IMR-90 (cell line): ENCODE measurements at regions not wholly inside any gene's neighbourhood (a gene's known extent, or its start where the extent isn't known, plus 50 kb on each side); places are given as distances from the start of the nearest gene placed in this dataset.

Source experiments
- BHLHE40 ChIP-seq: fragments of 150-350 bp; IDR thresholded peaks from 2 replicates; pipeline ENCODE4 v1.6.1; 2016; ENCODE audit warnings: mild to moderate bottlenecking, low read depth, low read length
- CTCF ChIP-seq: conservative IDR thresholded peaks from 2 replicates; pipeline ENCODE4 v1.5.1; 2012; ENCODE audit warnings: mild to moderate bottlenecking, low read depth, low read length, improper control_type of control experiment
- ELK1 ChIP-seq: fragments of 150-350 bp; IDR thresholded peaks from 2 replicates; pipeline ENCODE4 v1.6.1; 2016; ENCODE audit warnings: low read depth, mild to moderate bottlenecking, low read length, moderate library complexity, borderline replicate concordance
- MAFK ChIP-seq: IDR thresholded peaks from 2 replicates; pipeline ENCODE4 v1.6.1; 2012; ENCODE audit warnings: low read depth, low read length, improper control_type of control experiment
- MAZ ChIP-seq: IDR thresholded peaks from 2 replicates; pipeline ENCODE4 v1.6.1; 2012; ENCODE audit warnings: low read depth, mild to moderate bottlenecking, low read length, improper control_type of control experiment, moderate library complexity, borderline replicate concordance
- MXI1 ChIP-seq: IDR thresholded peaks from 2 replicates; pipeline ENCODE4 v1.6.1; 2012; ENCODE audit warnings: low read depth, mild to moderate bottlenecking, low read length, moderate library complexity, borderline replicate concordance
- POLR2A ChIP-seq: IDR thresholded peaks from 2 replicates; pipeline ENCODE4 v1.6.1; 2012; ENCODE audit warnings: mild to moderate bottlenecking, low read depth, low read length
- RFX5 ChIP-seq: IDR thresholded peaks from 2 replicates; pipeline ENCODE4 v1.8.0; 2012; ENCODE audit warnings: low read depth, mild to moderate bottlenecking, low read length, moderate library complexity
- USF2 ChIP-seq: fragments of 150-350 bp; IDR thresholded peaks from 2 replicates; pipeline ENCODE4 v1.6.1; 2017; ENCODE audit warnings: mild to moderate bottlenecking, antibody characterized with exemption, low read length, low read depth

- TF ChIP-seq CTCF: no peak
- no peak for TF ChIP-seq MXI1
- no peak for TF ChIP-seq RFX5
- TF ChIP-seq POLR2A: no peak
- TF ChIP-seq MAFK: no peak
- no peak for TF ChIP-seq USF2
- no peak for TF ChIP-seq ELK1
- TF ChIP-seq BHLHE40: no peak
- TF ChIP-seq MAZ: no peak
These were observed 251.4 kb upstream of the GAS1 start for GRCh38 chr9:87198716-87199115.
